ENCODE measurements at regions not wholly inside any gene's neighbourhood (a gene's known extent, or its start where the extent isn't known, plus 50 kb on each side); places are given as distances from the start of the nearest gene placed in this dataset.

- TF ChIP-seq EZH2phosphoT487 (conservative IDR thresholded peaks at IDR 0.05; ENCODE audit: low read length) (no peak), CTCF (IDR thresholded peaks at IDR 0.05; ENCODE audit: insufficient read depth, low read length, poor library complexity, severe bottlenecking) (no peak)
- no peak overlapping the region for H3K9ac ChIP-seq (ENCODE audit: low read length)
- no peaks in the 10 kb centered on the region for H3K27me3 ChIP-seq (ENCODE audit: low read length)
- no peak overlapping the region for H2AFZ ChIP-seq (ENCODE audit: low read depth, low read length, severe bottlenecking)
- no peaks in the 10 kb centered on the region for H3K9me2 ChIP-seq (replicated peaks; ENCODE audit: insufficient read depth, low read length)
- no peak overlapping the region for H3K27ac ChIP-seq (ENCODE audit: low read depth, low read length)
- H4K20me1 ChIP-seq (ENCODE audit: low read depth, low read length), result no peaks in the 10 kb centered on the region
- H3K36me3 ChIP-seq (ENCODE audit: low read length), result no peaks in the 10 kb centered on the region
- H3K9me3 ChIP-seq (ENCODE audit: insufficient read depth, low read length), result no peaks in the 10 kb centered on the region
- no peaks in the 10 kb centered on the region for H3K79me2 ChIP-seq (ENCODE audit: insufficient read depth, low read length)
- no peak overlapping the region for H3K4me2 ChIP-seq (ENCODE audit: low read depth, low read length, poor library complexity, severe bottlenecking)
- H3K4me3 ChIP-seq (ENCODE audit: insufficient read depth, low read length, poor library complexity, severe bottlenecking), result no peak overlapping the region
- H3F3A ChIP-seq (ENCODE audit: insufficient read depth), result no peaks in the 10 kb centered on the region
Measured at GRCh38 chr17:79219208-79219935, 144.7 kb downstream of the ENGASE start.

GRCh38 chr17:79218825-79219200 lies 144.2 kb downstream of the ENGASE start:
- Histone ChIP-seq H3K79me2 (ENCODE audit: insufficient read depth, low read length) (no peaks in the 10 kb centered on the region), H3F3A (ENCODE audit: insufficient read depth) (no peaks in the 10 kb centered on the region), H3K36me3 (ENCODE audit: low read length) (no peaks in the 10 kb centered on the region), H4K20me1 (ENCODE audit: low read depth, low read length) (no peaks in the 10 kb centered on the region), H3K4me2 (ENCODE audit: low read depth, low read length, poor library complexity, severe bottlenecking) (no peak overlapping the region), H3K9me3 (ENCODE audit: insufficient read depth, low read length) (no peaks in the 10 kb centered on the region), H3K27ac (ENCODE audit: low read depth, low read length) (no peak overlapping the region), H2AFZ (ENCODE audit: low read depth, low read length, severe bottlenecking) (no peak overlapping the region), H3K27me3 (ENCODE audit: low read length) (no peaks in the 10 kb centered on the region), H3K9ac (ENCODE audit: low read length) (no peak overlapping the region), H3K9me2 (replicated peaks; ENCODE audit: insufficient read depth, low read length) (no peaks in the 10 kb centered on the region), H3K4me3 (ENCODE audit: insufficient read depth, low read length, poor library complexity, severe bottlenecking) (no peak overlapping the region)
- TF ChIP-seq EZH2phosphoT487 (conservative IDR thresholded peaks at IDR 0.05; ENCODE audit: low read length) (no peak), CTCF (IDR thresholded peaks at IDR 0.05; ENCODE audit: insufficient read depth, low read length, poor library complexity, severe bottlenecking) (no peak)

- H3K27me3 ChIP-seq (ENCODE audit: low read length), result no peaks in the 10 kb centered on the region
- no peaks in the 10 kb centered on the region for H3K36me3 ChIP-seq (ENCODE audit: low read length)
- no peak for TF ChIP-seq EZH2phosphoT487 (conservative IDR thresholded peaks at IDR 0.05; ENCODE audit: low read length)
Measured at GRCh38 chr17:79218175-79218824, 143.7 kb downstream of the ENGASE start.

More at GRCh38 chr17:79218175-79218824, 143.7 kb downstream of the ENGASE start:
- Histone ChIP-seq H3K4me2 (ENCODE audit: low read depth, low read length, poor library complexity, severe bottlenecking) (no peak overlapping the region), H3K27ac (ENCODE audit: low read depth, low read length) (no peak overlapping the region), H3F3A (ENCODE audit: insufficient read depth) (no peaks in the 10 kb centered on the region), H3K9ac (ENCODE audit: low read length) (no peak overlapping the region), H4K20me1 (ENCODE audit: low read depth, low read length) (no peaks in the 10 kb centered on the region), H3K9me3 (ENCODE audit: insufficient read depth, low read length) (no peaks in the 10 kb centered on the region), H3K9me2 (replicated peaks; ENCODE audit: insufficient read depth, low read length) (no peaks in the 10 kb centered on the region), H2AFZ (ENCODE audit: low read depth, low read length, severe bottlenecking) (no peak overlapping the region), H3K79me2 (ENCODE audit: insufficient read depth, low read length) (no peaks in the 10 kb centered on the region), H3K4me3 (ENCODE audit: insufficient read depth, low read length, poor library complexity, severe bottlenecking) (no peak overlapping the region)

Data from SU-DHL-6 (cell line).